ENCODE measurements at regions not wholly inside any gene's neighbourhood (a gene's known extent, or its start where the extent isn't known, plus 50 kb on each side); places are given as distances from the start of the nearest gene placed in this dataset.

DNA sequence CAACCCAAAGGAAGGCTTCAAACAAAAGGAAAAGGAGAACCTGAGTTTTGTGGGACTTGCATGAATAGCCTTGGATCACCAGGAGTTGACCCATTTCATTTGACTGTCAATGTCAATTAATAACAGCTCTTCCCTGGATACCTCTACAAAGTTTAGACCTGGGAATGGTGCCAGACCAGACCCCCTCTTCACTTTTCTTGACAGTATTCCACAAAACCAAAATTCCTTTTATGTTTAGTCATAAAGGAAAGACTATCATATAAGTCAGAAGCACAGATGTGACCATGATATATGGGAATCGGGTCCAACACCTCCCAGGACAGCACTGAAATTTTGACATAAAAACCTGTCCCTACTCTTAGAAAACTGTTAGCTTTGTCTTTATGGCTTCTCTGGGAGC lies 191.8 kb downstream of the LYPLAL1 start:
- TF ChIP-seq, protein P1, sequence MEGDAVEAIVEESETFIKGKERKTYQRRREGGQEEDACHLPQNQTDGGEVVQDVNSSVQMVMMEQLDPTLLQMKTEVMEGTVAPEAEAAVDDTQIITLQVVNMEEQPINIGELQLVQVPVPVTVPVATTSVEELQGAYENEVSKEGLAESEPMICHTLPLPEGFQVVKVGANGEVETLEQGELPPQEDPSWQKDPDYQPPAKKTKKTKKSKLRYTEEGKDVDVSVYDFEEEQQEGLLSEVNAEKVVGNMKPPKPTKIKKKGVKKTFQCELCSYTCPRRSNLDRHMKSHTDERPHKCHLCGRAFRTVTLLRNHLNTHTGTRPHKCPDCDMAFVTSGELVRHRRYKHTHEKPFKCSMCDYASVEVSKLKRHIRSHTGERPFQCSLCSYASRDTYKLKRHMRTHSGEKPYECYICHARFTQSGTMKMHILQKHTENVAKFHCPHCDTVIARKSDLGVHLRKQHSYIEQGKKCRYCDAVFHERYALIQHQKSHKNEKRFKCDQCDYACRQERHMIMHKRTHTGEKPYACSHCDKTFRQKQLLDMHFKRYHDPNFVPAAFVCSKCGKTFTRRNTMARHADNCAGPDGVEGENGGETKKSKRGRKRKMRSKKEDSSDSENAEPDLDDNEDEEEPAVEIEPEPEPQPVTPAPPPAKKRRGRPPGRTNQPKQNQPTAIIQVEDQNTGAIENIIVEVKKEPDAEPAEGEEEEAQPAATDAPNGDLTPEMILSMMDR (IDR thresholded peaks at IDR 0.05) = no peak
- no peak for TF ChIP-seq POLR2A (IDR thresholded peaks at IDR 0.05)
